ENCODE measurements at regions not wholly inside any gene's neighbourhood (a gene's known extent, or its start where the extent isn't known, plus 50 kb on each side); places are given as distances from the start of the nearest gene placed in this dataset.

GRCh38 chr2:128564131-128564530 is 245.5 kb upstream of the HS6ST1 start:
- H3K27ac ChIP-seq (ENCODE audit: low read depth, low read length) = no peak overlapping the region
- H3K4me1 ChIP-seq (ENCODE audit: control insufficient read depth in 5 of 5, insufficient read depth in 5 of 5, low read length in 5 of 5) = peaks cover 1 to 16% (median 14%) of the 10 kb centered on the region in 5 donors
- H3K36me3 ChIP-seq (ENCODE audit: control insufficient read depth in 5 of 5, insufficient read depth in 5 of 5, low read length in 5 of 5) = no peaks in the 10 kb centered on the region
- H3K9me3 ChIP-seq (ENCODE audit: control insufficient read depth in 5 of 5, low read length in 5 of 5) = no peaks in the 10 kb centered on the region
- H3K27me3 ChIP-seq (ENCODE audit: control insufficient read depth in 5 of 5, insufficient read depth in 4 of 5, low read length in 5 of 5) = no peaks in the 10 kb centered on the region
- H3K9ac ChIP-seq (ENCODE audit: low read length in 5 of 5) = no peak overlapping the region
- H3K4me3 ChIP-seq (ENCODE audit: low read depth in 1 of 5, low read length in 5 of 5) = no peak overlapping the region

- Histone ChIP-seq H3K27me3 (ENCODE audit: control insufficient read depth in 5 of 5, insufficient read depth in 4 of 5, low read length in 5 of 5) (no peaks in the 10 kb centered on the region), H3K4me3 (ENCODE audit: low read depth in 1 of 5, low read length in 5 of 5) (no peak overlapping the region), H3K9me3 (ENCODE audit: control insufficient read depth in 5 of 5, low read length in 5 of 5) (no peaks in the 10 kb centered on the region), H3K9ac (ENCODE audit: low read length in 5 of 5) (no peak overlapping the region), H3K36me3 (ENCODE audit: control insufficient read depth in 5 of 5, insufficient read depth in 5 of 5, low read length in 5 of 5) (no peaks in the 10 kb centered on the region), H3K27ac (ENCODE audit: low read depth, low read length) (no peak overlapping the region), H3K4me1 (ENCODE audit: control insufficient read depth in 5 of 5, insufficient read depth in 5 of 5, low read length in 5 of 5) (peaks cover 1 to 16% (median 14%) of the 10 kb centered on the region in 5 donors)
Observed at GRCh38 chr2:128564551-128564950, 245.9 kb upstream of the HS6ST1 start.

GRCh38 chr2:128565441-128565840 is 246.8 kb upstream of the HS6ST1 start:
- H3K36me3 ChIP-seq (ENCODE audit: control insufficient read depth in 5 of 5, insufficient read depth in 5 of 5, low read length in 5 of 5) = no peaks in the 10 kb centered on the region
- H3K27me3 ChIP-seq (ENCODE audit: control insufficient read depth in 5 of 5, insufficient read depth in 4 of 5, low read length in 5 of 5) = no peaks in the 10 kb centered on the region

GRCh38 chr2:128566671-128567070 is 248.0 kb upstream of the HS6ST1 start:
- H3K4me3 ChIP-seq (ENCODE audit: low read depth in 1 of 5, low read length in 5 of 5) = no peak overlapping the region
- H3K9ac ChIP-seq (ENCODE audit: low read length in 5 of 5) = no peak overlapping the region
- H3K27me3 ChIP-seq (ENCODE audit: control insufficient read depth in 5 of 5, insufficient read depth in 4 of 5, low read length in 5 of 5) = no peaks in the 10 kb centered on the region
- no peaks in the 10 kb centered on the region for H3K9me3 ChIP-seq (ENCODE audit: control insufficient read depth in 5 of 5, low read length in 5 of 5)
- H3K27ac ChIP-seq (ENCODE audit: low read depth, low read length) = no peak overlapping the region
- peaks cover 0 to 16% (median 11%) of the 10 kb centered on the region in 5 donors for H3K4me1 ChIP-seq (ENCODE audit: control insufficient read depth in 5 of 5, insufficient read depth in 5 of 5, low read length in 5 of 5)
- H3K36me3 ChIP-seq (ENCODE audit: control insufficient read depth in 5 of 5, insufficient read depth in 5 of 5, low read length in 5 of 5) = no peaks in the 10 kb centered on the region

More at GRCh38 chr2:128565441-128565840, 246.8 kb upstream of the HS6ST1 start:
- peaks cover 0 to 16% (median 11%) of the 10 kb centered on the region in 5 donors for H3K4me1 ChIP-seq (ENCODE audit: control insufficient read depth in 5 of 5, insufficient read depth in 5 of 5, low read length in 5 of 5)
- no peak overlapping the region for H3K4me3 ChIP-seq (ENCODE audit: low read depth in 1 of 5, low read length in 5 of 5)
- no peaks in the 10 kb centered on the region for H3K9me3 ChIP-seq (ENCODE audit: control insufficient read depth in 5 of 5, low read length in 5 of 5)
- H3K27ac ChIP-seq (ENCODE audit: low read depth, low read length) = no peak overlapping the region
- no peak overlapping the region for H3K9ac ChIP-seq (ENCODE audit: low read length in 5 of 5)

GRCh38 chr2:128568106-128568505 is 249.4 kb upstream of the HS6ST1 start:
- Histone ChIP-seq H3K4me3 (ENCODE audit: low read depth in 1 of 5, low read length in 5 of 5) (no peak overlapping the region), H3K9ac (ENCODE audit: low read length in 5 of 5) (no peak overlapping the region), H3K27me3 (ENCODE audit: control insufficient read depth in 5 of 5, insufficient read depth in 4 of 5, low read length in 5 of 5) (peaks cover 0 to 4% (median 0%) of the 10 kb centered on the region in 5 donors), H3K9me3 (ENCODE audit: control insufficient read depth in 5 of 5, low read length in 5 of 5) (no peaks in the 10 kb centered on the region), H3K27ac (ENCODE audit: low read depth, low read length) (no peak overlapping the region), H3K36me3 (ENCODE audit: control insufficient read depth in 5 of 5, insufficient read depth in 5 of 5, low read length in 5 of 5) (no peaks in the 10 kb centered on the region), H3K4me1 (ENCODE audit: control insufficient read depth in 5 of 5, insufficient read depth in 5 of 5, low read length in 5 of 5) (peaks cover 0 to 7% (median 3%) of the 10 kb centered on the region in 5 donors)

- Histone ChIP-seq H3K4me1 (ENCODE audit: control insufficient read depth in 5 of 5, insufficient read depth in 5 of 5, low read length in 5 of 5) (no peaks in the 10 kb centered on the region), H3K27ac (ENCODE audit: low read depth, low read length) (no peak overlapping the region), H3K9ac (ENCODE audit: low read length in 5 of 5) (no peak overlapping the region), H3K9me3 (ENCODE audit: control insufficient read depth in 5 of 5, low read length in 5 of 5) (no peaks in the 10 kb centered on the region), H3K36me3 (ENCODE audit: control insufficient read depth in 5 of 5, insufficient read depth in 5 of 5, low read length in 5 of 5) (no peaks in the 10 kb centered on the region), H3K4me3 (ENCODE audit: low read depth in 1 of 5, low read length in 5 of 5) (no peak overlapping the region), H3K27me3 (ENCODE audit: control insufficient read depth in 5 of 5, insufficient read depth in 4 of 5, low read length in 5 of 5) (peaks cover 0 to 4% (median 0%) of the 10 kb centered on the region in 5 donors)
Observed at GRCh38 chr2:128573116-128573515, 254.4 kb upstream of the HS6ST1 start.

- H3K36me3 ChIP-seq (ENCODE audit: control insufficient read depth in 5 of 5, insufficient read depth in 5 of 5, low read length in 5 of 5) = no peaks in the 10 kb centered on the region
- H3K9ac ChIP-seq (ENCODE audit: low read length in 5 of 5) = no peak overlapping the region
- no peaks in the 10 kb centered on the region for H3K4me1 ChIP-seq (ENCODE audit: control insufficient read depth in 5 of 5, insufficient read depth in 5 of 5, low read length in 5 of 5)
- H3K27me3 ChIP-seq (ENCODE audit: control insufficient read depth in 5 of 5, insufficient read depth in 4 of 5, low read length in 5 of 5) = peaks cover 0 to 4% (median 0%) of the 10 kb centered on the region in 5 donors
- H3K9me3 ChIP-seq (ENCODE audit: control insufficient read depth in 5 of 5, low read length in 5 of 5) = no peaks in the 10 kb centered on the region
- no peak overlapping the region for H3K27ac ChIP-seq (ENCODE audit: low read depth, low read length)
- no peak overlapping the region for H3K4me3 ChIP-seq (ENCODE audit: low read depth in 1 of 5, low read length in 5 of 5)
Observed at GRCh38 chr2:128573531-128573930, 254.9 kb upstream of the HS6ST1 start.

- no peaks in the 10 kb centered on the region for H3K9me3 ChIP-seq (ENCODE audit: control insufficient read depth in 5 of 5, low read length in 5 of 5)
- peaks cover 0 to 4% (median 0%) of the 10 kb centered on the region in 5 donors for H3K27me3 ChIP-seq (ENCODE audit: control insufficient read depth in 5 of 5, insufficient read depth in 4 of 5, low read length in 5 of 5)
- H3K27ac ChIP-seq (ENCODE audit: low read depth, low read length) = no peak overlapping the region
Observed at GRCh38 chr2:128577141-128577930, 258.7 kb upstream of the HS6ST1 start.

GRCh38 chr2:128578406-128579390 is 260.0 kb upstream of the HS6ST1 start:
- peaks cover 0 to under 1% (median 0%) of the 10 kb centered on the region in 5 donors for H3K27me3 ChIP-seq (ENCODE audit: control insufficient read depth in 5 of 5, insufficient read depth in 4 of 5, low read length in 5 of 5)
- H3K27ac ChIP-seq (ENCODE audit: low read depth, low read length) = no peak overlapping the region
- no peaks in the 10 kb centered on the region for H3K9me3 ChIP-seq (ENCODE audit: control insufficient read depth in 5 of 5, low read length in 5 of 5)
- no peak overlapping the region for H3K4me3 ChIP-seq (ENCODE audit: low read depth in 1 of 5, low read length in 5 of 5)
- H3K36me3 ChIP-seq (ENCODE audit: control insufficient read depth in 5 of 5, insufficient read depth in 5 of 5, low read length in 5 of 5) = no peaks in the 10 kb centered on the region
- H3K4me1 ChIP-seq (ENCODE audit: control insufficient read depth in 5 of 5, insufficient read depth in 5 of 5, low read length in 5 of 5) = no peaks in the 10 kb centered on the region
- no peak overlapping the region for H3K9ac ChIP-seq (ENCODE audit: low read length in 5 of 5)

More at GRCh38 chr2:128577141-128577930, 258.7 kb upstream of the HS6ST1 start:
- H3K4me1 ChIP-seq (ENCODE audit: control insufficient read depth in 5 of 5, insufficient read depth in 5 of 5, low read length in 5 of 5) = no peaks in the 10 kb centered on the region
- no peak overlapping the region for H3K4me3 ChIP-seq (ENCODE audit: low read depth in 1 of 5, low read length in 5 of 5)
- H3K36me3 ChIP-seq (ENCODE audit: control insufficient read depth in 5 of 5, insufficient read depth in 5 of 5, low read length in 5 of 5) = no peaks in the 10 kb centered on the region
- H3K9ac ChIP-seq (ENCODE audit: low read length in 5 of 5) = no peak overlapping the region

GRCh38 chr2:128579825-128580224 is 261.2 kb upstream of the HS6ST1 start:
- Histone ChIP-seq H3K9me3 (ENCODE audit: control insufficient read depth in 5 of 5, low read length in 5 of 5) (peaks cover 0 to 4% (median 4%) of the 10 kb centered on the region in 5 donors), H3K4me1 (ENCODE audit: control insufficient read depth in 5 of 5, insufficient read depth in 5 of 5, low read length in 5 of 5) (no peaks in the 10 kb centered on the region), H3K4me3 (ENCODE audit: low read depth in 1 of 5, low read length in 5 of 5) (no peak overlapping the region), H3K27ac (ENCODE audit: low read depth, low read length) (no peak overlapping the region), H3K36me3 (ENCODE audit: control insufficient read depth in 5 of 5, insufficient read depth in 5 of 5, low read length in 5 of 5) (no peaks in the 10 kb centered on the region), H3K27me3 (ENCODE audit: control insufficient read depth in 5 of 5, insufficient read depth in 4 of 5, low read length in 5 of 5) (no peaks in the 10 kb centered on the region), H3K9ac (ENCODE audit: low read length in 5 of 5) (no peak overlapping the region)
